Mucosa of rectum (tissue), 2 donors: ENCODE measurements at regions not wholly inside any gene's neighbourhood (a gene's known extent, or its start where the extent isn't known, plus 50 kb on each side); places are given as distances from the start of the nearest gene placed in this dataset.
"Not testable (repeated sequence)": the region's sequence is repeated elsewhere in the genome, so short reads cannot be mapped to it uniquely, and the experiment has no call there.

Source experiments
- H3K27ac ChIP-seq, 2 donors: one replicate each; pipeline ENCODE4 v1.7.0; 2013; ENCODE audit warnings: inconsistent platforms in 2 of 2, low read depth in 2 of 2, low read length in 2 of 2
- H3K27me3 ChIP-seq, 2 donors: one replicate each; pipeline ENCODE4 v1.7.0; 2013; ENCODE audit warnings: low read length in 2 of 2; ENCODE audit not compliant: control insufficient read depth in 2 of 2, insufficient read depth in 2 of 2
- H3K36me3 ChIP-seq, 2 donors: one replicate each; pipeline ENCODE4 v1.7.0; 2013; ENCODE audit warnings: low read length in 2 of 2; ENCODE audit not compliant: control insufficient read depth in 2 of 2, insufficient read depth in 2 of 2
- H3K4me1 ChIP-seq, 2 donors: one replicate each; pipeline ENCODE4 v1.7.0; 2013; ENCODE audit warnings: low read length in 2 of 2, mild to moderate bottlenecking in 1 of 2; ENCODE audit not compliant: control insufficient read depth in 2 of 2, insufficient read depth in 2 of 2
- H3K4me3 ChIP-seq, 2 donors: one replicate each; pipeline ENCODE4 v1.7.0; 2013; ENCODE audit warnings: low read length in 2 of 2
- H3K9ac ChIP-seq, 2 donors: one replicate each; pipeline ENCODE4 v1.7.0; 2013; ENCODE audit warnings: low read length in 2 of 2, low read depth in 1 of 2, mild to moderate bottlenecking in 1 of 2
- H3K9me3 ChIP-seq, 2 donors: one replicate each; pipeline ENCODE4 v1.7.0; 2013; ENCODE audit warnings: low read length in 2 of 2; ENCODE audit not compliant: control insufficient read depth in 2 of 2
- donor health status: healthy.
- donor health status: Normal muscosa, but diverticular disease.

- H3K9ac ChIP-seq, result no peak overlapping the region
- H3K4me3 ChIP-seq, result no peak overlapping the region
- no peak overlapping the region for H3K27ac ChIP-seq
- no peaks in the 10 kb centered on the region for H3K4me1 ChIP-seq
- H3K27me3 ChIP-seq, result no peaks in the 10 kb centered on the region
- no peaks in the 10 kb centered on the region for H3K36me3 ChIP-seq
- H3K9me3 ChIP-seq, result no peaks in the 10 kb centered on the region
These were observed 308.4 kb downstream of the PDCD6IP start for GRCh38 chr3:34106879-34107278.

- Histone ChIP-seq H3K9ac (no peak overlapping the region), H3K27ac (no peak overlapping the region), H3K27me3 (no peaks in the 10 kb centered on the region), H3K36me3 (no peaks in the 10 kb centered on the region), H3K9me3 (no peaks in the 10 kb centered on the region), H3K4me3 (no peak overlapping the region), H3K4me1 (no peaks in the 10 kb centered on the region)
These were observed 309.2 kb downstream of the PDCD6IP start for GRCh38 chr3:34107669-34108068.

- no peaks in the 10 kb centered on the region for H3K9me3 ChIP-seq
- no peak overlapping the region for H3K27ac ChIP-seq
- no peak overlapping the region for H3K4me3 ChIP-seq
- H3K36me3 ChIP-seq, result no peaks in the 10 kb centered on the region
- H3K4me1 ChIP-seq, result no peaks in the 10 kb centered on the region
- no peaks in the 10 kb centered on the region for H3K27me3 ChIP-seq
- no peak overlapping the region for H3K9ac ChIP-seq
These were observed 310.6 kb downstream of the PDCD6IP start for GRCh38 chr3:34109021-34109420.

- no peaks in the 10 kb centered on the region for H3K9me3 ChIP-seq
- H3K4me3 ChIP-seq, result no peak overlapping the region
- no peak overlapping the region for H3K27ac ChIP-seq
- no peaks in the 10 kb centered on the region for H3K27me3 ChIP-seq
- no peaks in the 10 kb centered on the region for H3K36me3 ChIP-seq
- H3K9ac ChIP-seq, result no peak overlapping the region
- H3K4me1 ChIP-seq, result no peaks in the 10 kb centered on the region
These were observed 311.4 kb downstream of the PDCD6IP start for GRCh38 chr3:34109846-34110245.

GRCh38 chr3:34111361-34111760 is 312.9 kb downstream of the PDCD6IP start:
- no peak overlapping the region for H3K4me3 ChIP-seq
- H3K9ac ChIP-seq, result no peak overlapping the region
- H3K9me3 ChIP-seq, result no peaks in the 10 kb centered on the region
- no peaks in the 10 kb centered on the region for H3K4me1 ChIP-seq
- no peak overlapping the region for H3K27ac ChIP-seq
- no peaks in the 10 kb centered on the region for H3K36me3 ChIP-seq
- no peaks in the 10 kb centered on the region for H3K27me3 ChIP-seq

- not testable (repeated sequence) for H3K4me3 ChIP-seq, H3K27me3 ChIP-seq, H3K9ac ChIP-seq, H3K4me1 ChIP-seq, H3K27ac ChIP-seq, H3K36me3 ChIP-seq, H3K9me3 ChIP-seq
These were observed 313.8 kb downstream of the PDCD6IP start for GRCh38 chr3:34112261-34112660.

GRCh38 chr3:34131091-34131490 is 332.7 kb downstream of the PDCD6IP start:
- Histone ChIP-seq H3K36me3 (no peaks in the 10 kb centered on the region), H3K4me1 (no peaks in the 10 kb centered on the region), H3K9me3 (no peaks in the 10 kb centered on the region), H3K27me3 (no peaks in the 10 kb centered on the region), H3K4me3 (no peak overlapping the region), H3K27ac (no peak overlapping the region), H3K9ac (no peak overlapping the region)

GRCh38 chr3:34132069-34132692 is 333.8 kb downstream of the PDCD6IP start:
- no peaks in the 10 kb centered on the region for H3K27me3 ChIP-seq
- H3K36me3 ChIP-seq, result no peaks in the 10 kb centered on the region
- H3K9ac ChIP-seq, result no peak overlapping the region
- no peak overlapping the region for H3K4me3 ChIP-seq
- no peaks in the 10 kb centered on the region for H3K4me1 ChIP-seq
- no peak overlapping the region for H3K27ac ChIP-seq
- H3K9me3 ChIP-seq, result no peaks in the 10 kb centered on the region

GRCh38 chr3:34139566-34139965 is 341.1 kb downstream of the PDCD6IP start:
- no peaks in the 10 kb centered on the region for H3K27me3 ChIP-seq

GRCh38 chr3:34140616-34141015 is 342.2 kb downstream of the PDCD6IP start:
- no peak overlapping the region for H3K27ac ChIP-seq
- H3K9ac ChIP-seq, result no peak overlapping the region
- no peaks in the 10 kb centered on the region for H3K4me1 ChIP-seq
- H3K27me3 ChIP-seq, result no peaks in the 10 kb centered on the region
- H3K36me3 ChIP-seq, result no peaks in the 10 kb centered on the region
- H3K4me3 ChIP-seq, result no peak overlapping the region
- no peaks in the 10 kb centered on the region for H3K9me3 ChIP-seq

More at GRCh38 chr3:34139566-34139965, 341.1 kb downstream of the PDCD6IP start:
- Histone ChIP-seq H3K27ac (no peak overlapping the region), H3K4me1 (no peaks in the 10 kb centered on the region), H3K9ac (no peak overlapping the region), H3K4me3 (no peak overlapping the region), H3K36me3 (no peaks in the 10 kb centered on the region), H3K9me3 (no peaks in the 10 kb centered on the region)
